CD8-positive, alpha-beta memory T cell (primary cell): ENCODE measurements at regions not wholly inside any gene's neighbourhood (a gene's known extent, or its start where the extent isn't known, plus 50 kb on each side); places are given as distances from the start of the nearest gene placed in this dataset.
A peak's percentile ranks its signal among the peaks of the same experiment; 100 is the strongest.

Experiments
- CTCF ChIA-PET: fragments of 350-600 bp; sonication (Branson Sonifier 250); formaldehyde crosslinking; loops from one replicate; lab custom pipeline; 2021; ENCODE audit warnings: antibody characterized with exemption; lab: Charles Lee
- POLR2A ChIA-PET: fragments of 350-600 bp; sonication (Branson Sonifier 250); formaldehyde crosslinking; loops from one replicate; lab custom pipeline; 2021; ENCODE audit warnings: antibody characterized with exemption; lab: Charles Lee
- DNase-seq, 5 donors: peaks; one replicate each; pipeline versions ENCODE4 v3.0.0 to v3.0.0-alpha.2; 2020 to 2022; ENCODE audit warnings: mixed read lengths in 1 of 5
- H3K27ac ChIP-seq: one replicate; pipeline ENCODE4 v1.7.0; 2013; ENCODE audit warnings: low read depth, mild to moderate bottlenecking, low read length, moderate library complexity
- H3K27me3 ChIP-seq: 2 replicates; pipeline ENCODE4 v1.7.0; 2013; ENCODE audit warnings: low read length, mild to moderate bottlenecking; ENCODE audit not compliant: insufficient read depth, poor library complexity, severe bottlenecking
- H3K36me3 ChIP-seq: 2 replicates; pipeline ENCODE4 v1.7.0; 2013; ENCODE audit warnings: mild to moderate bottlenecking, low read length, moderate library complexity; ENCODE audit not compliant: insufficient read depth
- H3K4me1 ChIP-seq: 2 replicates; pipeline ENCODE4 v1.7.0; 2013; ENCODE audit warnings: mild to moderate bottlenecking, low read length, moderate library complexity; ENCODE audit not compliant: insufficient read depth
- H3K4me3 ChIP-seq: 2 replicates; pipeline ENCODE4 v1.7.0; 2013; ENCODE audit warnings: mild to moderate bottlenecking, low read length
- H3K9me3 ChIP-seq: 2 replicates; pipeline ENCODE4 v1.7.0; 2013; ENCODE audit warnings: mild to moderate bottlenecking, low read length
- H3K27ac Mint-ChIP-seq, 8 donors: one replicate each; pipeline ENCODE4 v1.8.0; 2020 to 2021; ENCODE audit warnings: mixed read lengths in 8 of 8, mild to moderate bottlenecking in 6 of 8, inconsistent platforms in 3 of 8, moderate library complexity in 3 of 8
- H3K27me3 Mint-ChIP-seq, 2 donors: one replicate each; pipeline ENCODE4 v1.8.0; 2020 to 2021; ENCODE audit warnings: mixed read lengths in 2 of 2, mild to moderate bottlenecking in 1 of 2, moderate library complexity in 1 of 2
- H3K36me3 Mint-ChIP-seq, 3 donors: one replicate each; pipeline ENCODE4 v1.8.0; 2020 to 2021; ENCODE audit warnings: mixed read lengths in 3 of 3, inconsistent platforms in 1 of 3, mild to moderate bottlenecking in 1 of 3
- H3K4me1 Mint-ChIP-seq, 3 donors: one replicate each; pipeline ENCODE4 v1.8.0; 2020 to 2021; ENCODE audit warnings: mixed read lengths in 3 of 3, inconsistent platforms in 1 of 3, mild to moderate bottlenecking in 1 of 3
- H3K4me3 Mint-ChIP-seq, 7 donors: one replicate each; pipeline ENCODE4 v1.8.0; 2020 to 2021; ENCODE audit warnings: mixed read lengths in 7 of 7, mild to moderate bottlenecking in 6 of 7, moderate library complexity in 4 of 7, inconsistent platforms in 2 of 7
- H3K9me3 Mint-ChIP-seq, 5 donors: one replicate each; pipeline ENCODE4 v1.8.0; 2020 to 2022; ENCODE audit warnings: mixed read lengths in 5 of 5, mild to moderate bottlenecking in 3 of 5, moderate library complexity in 2 of 5, inconsistent platforms in 1 of 5

GRCh38 chr2:234329202-234329960 is 167.5 kb downstream of the ARL4C start:
- Mint-ChIP-seq H3K9me3 (no peaks in the 10 kb centered on the region), H3K36me3 (peaks cover 0 to 2% (median 0%) of the 10 kb centered on the region in 3 donors), H3K27me3 (no peaks in the 10 kb centered on the region), H3K27ac (peak overlapping the region in 1 of 8 donors; percentile 12), H3K4me3 (no peak overlapping the region), H3K4me1 (peaks cover 8 to 51% (median 30%) of the 10 kb centered on the region in 3 donors)
- Histone ChIP-seq H3K4me1 (no peaks in the 10 kb centered on the region), H3K36me3 (no peaks in the 10 kb centered on the region), H3K27me3 (no peaks in the 10 kb centered on the region), H3K9me3 (no peaks in the 10 kb centered on the region), H3K27ac (no peak overlapping the region), H3K4me3 (no peak overlapping the region)
- ChIA-PET POLR2A (no interaction called here), CTCF (no interaction called here)
- DNase-seq, result no peak

DNA sequence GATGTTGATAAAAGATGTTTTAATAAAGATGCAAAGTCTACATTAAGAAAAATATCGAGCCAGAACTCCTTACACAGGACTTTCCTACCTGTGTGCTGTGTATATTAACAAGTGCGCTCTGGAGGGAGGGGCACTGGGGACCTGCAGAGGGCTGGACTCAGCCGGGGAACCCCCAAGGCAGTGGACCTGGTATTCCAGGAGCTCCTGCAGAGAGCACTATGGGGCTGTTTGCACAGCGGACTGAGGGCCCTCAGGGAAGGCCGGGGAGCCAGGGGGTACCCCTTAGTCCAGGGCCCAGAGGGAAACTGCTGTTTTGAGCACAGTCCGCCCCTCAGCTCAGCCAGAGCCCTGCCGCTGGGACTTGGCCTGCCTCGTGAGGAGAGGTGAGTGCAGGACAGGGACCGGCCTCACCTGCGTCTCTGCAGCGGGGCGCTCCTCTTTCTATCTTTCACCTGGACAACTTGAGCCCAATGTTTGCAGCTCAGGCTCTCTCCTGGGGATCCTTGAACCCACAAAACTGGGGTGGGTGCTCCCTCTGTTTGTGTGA is 168.4 kb downstream of the ARL4C start:
- H3K9me3 Mint-ChIP-seq, result no peaks in the 10 kb centered on the region
- ChIA-PET CTCF (no interaction called here), POLR2A (interaction anchor here (0.6 kb wide), 1 partner anchor 149 kb away, joined by 3 read pairs; no protein-coding TSS in a partner anchor)
- Histone ChIP-seq H3K27me3 (no peaks in the 10 kb centered on the region), H3K4me1 (peaks cover 6% of the 10 kb centered on the region), H3K27ac (no peak overlapping the region), H3K36me3 (no peaks in the 10 kb centered on the region), H3K4me3 (no peak overlapping the region), H3K9me3 (no peaks in the 10 kb centered on the region)
- peak overlapping the region in 4 of 8 donors; percentile 1 to 75 (median 10) for H3K27ac Mint-ChIP-seq
- H3K4me1 Mint-ChIP-seq, result peaks cover 11 to 58% (median 38%) of the 10 kb centered on the region in 3 donors
- no peak for DNase-seq
- H3K27me3 Mint-ChIP-seq, result peaks cover 0 to 1% of the 10 kb centered on the region in 2 donors
- no peak overlapping the region for H3K4me3 Mint-ChIP-seq
- H3K36me3 Mint-ChIP-seq, result peaks cover 0 to 2% (median 0%) of the 10 kb centered on the region in 3 donors

GRCh38 chr2:234326694-234327093 is 170.2 kb downstream of the ARL4C start:
- ChIA-PET POLR2A (no interaction called here), CTCF (no interaction called here)
- no peaks in the 10 kb centered on the region for H3K9me3 Mint-ChIP-seq
- no peak overlapping the region for H3K27ac Mint-ChIP-seq
- Histone ChIP-seq H3K4me3 (no peak overlapping the region), H3K27me3 (no peaks in the 10 kb centered on the region), H3K4me1 (peaks cover 11% of the 10 kb centered on the region), H3K27ac (no peak overlapping the region), H3K36me3 (no peaks in the 10 kb centered on the region), H3K9me3 (no peaks in the 10 kb centered on the region)
- no peak for DNase-seq
- H3K4me1 Mint-ChIP-seq, result peaks cover 18 to 55% (median 35%) of the 10 kb centered on the region in 3 donors
- no peaks in the 10 kb centered on the region for H3K36me3 Mint-ChIP-seq
- H3K4me3 Mint-ChIP-seq, result no peak overlapping the region
- peaks cover 0 to 1% of the 10 kb centered on the region in 2 donors for H3K27me3 Mint-ChIP-seq

GRCh38 chr2:234324116-234324515 is 172.8 kb downstream of the ARL4C start:
- H3K9me3 Mint-ChIP-seq, result no peaks in the 10 kb centered on the region
- H3K4me3 ChIP-seq, result no peak overlapping the region
- no peak for DNase-seq
- no peaks in the 10 kb centered on the region for H3K9me3 ChIP-seq
- no peaks in the 10 kb centered on the region for H3K36me3 ChIP-seq
- no peaks in the 10 kb centered on the region for H3K27me3 ChIP-seq
- peak overlapping the region in 4 of 8 donors; percentile 10 to 92 (median 48) for H3K27ac Mint-ChIP-seq
- H3K4me1 ChIP-seq, result peaks cover 16% of the 10 kb centered on the region
- peaks cover 0 to 6% (median 0%) of the 10 kb centered on the region in 3 donors for H3K36me3 Mint-ChIP-seq
- ChIA-PET CTCF (no interaction called here), POLR2A (no interaction called here)
- H3K4me1 Mint-ChIP-seq, result peaks cover 18 to 43% (median 40%) of the 10 kb centered on the region in 3 donors
- peaks cover 0 to 1% of the 10 kb centered on the region in 2 donors for H3K27me3 Mint-ChIP-seq
- no peak overlapping the region for H3K27ac ChIP-seq
- no peak overlapping the region for H3K4me3 Mint-ChIP-seq

DNA sequence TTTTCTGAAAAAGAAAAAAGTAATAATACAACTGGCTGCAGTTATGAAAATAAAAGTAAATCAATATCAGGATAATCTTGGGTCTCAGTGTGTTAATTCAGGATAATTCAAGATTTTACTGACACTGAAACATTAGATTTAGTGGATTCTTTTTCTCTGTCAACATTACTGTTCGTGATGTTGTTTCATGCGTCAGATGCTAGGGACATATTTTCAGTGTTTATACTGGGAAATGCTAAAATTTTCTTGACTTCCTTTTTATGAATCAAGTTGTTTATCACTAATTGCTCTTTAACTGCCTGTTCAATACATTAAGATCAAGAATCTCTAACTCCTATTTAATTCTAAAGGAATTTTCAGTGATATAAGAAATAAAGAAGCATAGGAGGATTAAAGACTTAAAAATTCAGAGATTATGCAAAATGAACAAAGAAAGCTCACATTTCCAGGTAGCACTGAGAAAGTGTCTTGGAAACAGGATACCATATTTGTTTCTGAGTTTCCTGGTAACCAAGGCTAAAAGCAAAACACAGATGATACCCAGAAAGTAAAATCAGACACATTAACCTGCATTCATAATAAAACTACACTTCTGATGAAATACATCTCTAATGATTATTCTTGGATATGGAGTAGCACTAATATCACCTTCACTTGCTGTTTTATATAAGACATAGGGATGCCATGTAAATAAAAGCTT is 174.0 kb downstream of the ARL4C start:
- Histone ChIP-seq H3K27me3 (no peaks in the 10 kb centered on the region), H3K27ac (no peak overlapping the region), H3K4me3 (no peak overlapping the region), H3K4me1 (peaks cover 16% of the 10 kb centered on the region), H3K36me3 (no peaks in the 10 kb centered on the region), H3K9me3 (no peaks in the 10 kb centered on the region)
- peak in 1 of 5 donors; percentile 49 for DNase-seq
- CTCF ChIA-PET, result no interaction called here
- Mint-ChIP-seq H3K9me3 (no peaks in the 10 kb centered on the region), H3K4me3 (no peak overlapping the region), H3K36me3 (peaks cover 0 to 6% (median 0%) of the 10 kb centered on the region in 3 donors), H3K4me1 (peaks cover 18 to 38% (median 35%) of the 10 kb centered on the region in 3 donors), H3K27me3 (peaks cover 0 to 1% of the 10 kb centered on the region in 2 donors), H3K27ac (peak overlapping the region in 7 of 8 donors; percentile 43 to 92 (median 59))
- POLR2A ChIA-PET, result no interaction called here

GRCh38 chr2:234320066-234320465 is 176.8 kb downstream of the ARL4C start:
- DNase-seq, result no peak
- no peaks in the 10 kb centered on the region for H3K9me3 ChIP-seq
- ChIA-PET POLR2A (no interaction called here), CTCF (no interaction called here)
- Mint-ChIP-seq H3K4me1 (peaks cover 20 to 45% (median 33%) of the 10 kb centered on the region in 3 donors), H3K27ac (peak overlapping the region in 2 of 8 donors; percentile 47 to 76), H3K27me3 (peaks cover 0 to 1% of the 10 kb centered on the region in 2 donors), H3K4me3 (no peak overlapping the region), H3K9me3 (no peaks in the 10 kb centered on the region), H3K36me3 (peaks cover 0 to 10% (median 0%) of the 10 kb centered on the region in 3 donors)
- H3K36me3 ChIP-seq, result no peaks in the 10 kb centered on the region
- H3K27me3 ChIP-seq, result no peaks in the 10 kb centered on the region
- H3K4me1 ChIP-seq, result peaks cover 21% of the 10 kb centered on the region
- no peak overlapping the region for H3K4me3 ChIP-seq
- H3K27ac ChIP-seq, result no peak overlapping the region

- no peaks in the 10 kb centered on the region for H3K27me3 ChIP-seq
- H3K27ac ChIP-seq, result no peak overlapping the region
- no peak overlapping the region for H3K4me3 ChIP-seq
- H3K36me3 ChIP-seq, result no peaks in the 10 kb centered on the region
- H3K36me3 Mint-ChIP-seq, result peaks cover 0 to 10% (median 2%) of the 10 kb centered on the region in 3 donors
- H3K4me3 Mint-ChIP-seq, result no peak overlapping the region
- peak overlapping the region in 1 of 8 donors; percentile 92 for H3K27ac Mint-ChIP-seq
- peaks cover 17 to 47% (median 31%) of the 10 kb centered on the region in 3 donors for H3K4me1 Mint-ChIP-seq
- H3K9me3 Mint-ChIP-seq, result no peaks in the 10 kb centered on the region
- CTCF ChIA-PET, result no interaction called here
- POLR2A ChIA-PET, result no interaction called here
- H3K27me3 Mint-ChIP-seq, result no peaks in the 10 kb centered on the region
- H3K4me1 ChIP-seq, result peaks cover 17% of the 10 kb centered on the region
- no peak for DNase-seq
- no peaks in the 10 kb centered on the region for H3K9me3 ChIP-seq
These were observed 178.5 kb downstream of the ARL4C start for GRCh38 chr2:234318361-234318760.
